Loucy (cell line): ENCODE measurements at regions not wholly inside any gene's neighbourhood (a gene's known extent, or its start where the extent isn't known, plus 50 kb on each side); places are given as distances from the start of the nearest gene placed in this dataset.

Experiments used
- H2AFZ ChIP-seq: fragments of 200-600 bp; sonication (generic); 2 replicates; pipeline ENCODE4 v1.6.0; 2016; ENCODE audit warnings: antibody characterized with exemption, mild to moderate bottlenecking, low read length, moderate library complexity
- H3F3A ChIP-seq: fragments of 200-600 bp; 2 replicates; pipeline ENCODE4 v1.6.0; 2016; ENCODE audit warnings: antibody characterized with exemption, low read depth, mild to moderate bottlenecking
- H3K27me3 ChIP-seq: fragments of 200-600 bp; sonication (generic); 2 replicates; pipeline ENCODE4 v1.6.1; 2014; ENCODE audit warnings: low read length, mild to moderate bottlenecking; ENCODE audit not compliant: insufficient read depth, poor library complexity, severe bottlenecking
- H3K36me3 ChIP-seq: fragments of 200-600 bp; sonication (generic); 2 replicates; pipeline ENCODE4 v1.6.1; 2016; ENCODE audit warnings: low read length; ENCODE audit not compliant: insufficient read depth
- H3K4me1 ChIP-seq: fragments of 200-600 bp; sonication (generic); 2 replicates; pipeline ENCODE4 v1.5.1; 2014; ENCODE audit warnings: low read length, mild to moderate bottlenecking; ENCODE audit not compliant: insufficient read depth, poor library complexity, severe bottlenecking
- H3K4me2 ChIP-seq: fragments of 200-600 bp; sonication (generic); 2 replicates; pipeline ENCODE4 v1.6.0; 2014; ENCODE audit warnings: antibody characterized with exemption, low read length, low read depth, mild to moderate bottlenecking; ENCODE audit not compliant: poor library complexity, severe bottlenecking
- H3K4me3 ChIP-seq: fragments of 200-600 bp; sonication (generic); 2 replicates; pipeline ENCODE4 v1.5.1; 2014; ENCODE audit warnings: low read length, mild to moderate bottlenecking, mixed read lengths; ENCODE audit not compliant: poor library complexity, severe bottlenecking
- H3K79me2 ChIP-seq: fragments of 200-600 bp; sonication (generic); 2 replicates; pipeline ENCODE4 v1.6.1; 2014; ENCODE audit warnings: low read length; ENCODE audit not compliant: insufficient read depth
- H3K9ac ChIP-seq: fragments of 200-600 bp; sonication (generic); 2 replicates; pipeline ENCODE4 v1.6.0; 2014; ENCODE audit warnings: mild to moderate bottlenecking, low read depth, low read length, moderate library complexity; ENCODE audit not compliant: poor library complexity, severe bottlenecking
- H3K9me2 ChIP-seq: fragments of 200-600 bp; sonication (generic); replicated peaks from 2 replicates; pipeline ENCODE4 v1.6.1; 2016; ENCODE audit warnings: low read depth, low read length, mixed read lengths
- H3K9me3 ChIP-seq: fragments of 200-600 bp; sonication (generic); 2 replicates; pipeline ENCODE4 v1.6.1; 2014; ENCODE audit warnings: mild to moderate bottlenecking, antibody characterized with exemption, low read length, low read depth; ENCODE audit not compliant: insufficient read depth
- H4K20me1 ChIP-seq: fragments of 200-600 bp; sonication (generic); 2 replicates; pipeline ENCODE4 v1.6.0; 2014; ENCODE audit warnings: antibody characterized with exemption, low read length, mild to moderate bottlenecking; ENCODE audit not compliant: insufficient read depth, poor library complexity, severe bottlenecking
- EZH2phosphoT487 ChIP-seq: fragments of 200-600 bp; IDR thresholded peaks from 2 replicates; pipeline ENCODE4 v1.6.1; 2018; ENCODE audit warnings: antibody characterized with exemption, mild to moderate bottlenecking, moderate library complexity, borderline replicate concordance
- TF ChIP-seq, protein P1 (sequence below): fragments of 200-600 bp; sonication (generic); conservative IDR thresholded peaks from 2 replicates; pipeline ENCODE4 v1.5.1; 2014; ENCODE audit warnings: mild to moderate bottlenecking, antibody characterized with exemption, low read length

DNA sequence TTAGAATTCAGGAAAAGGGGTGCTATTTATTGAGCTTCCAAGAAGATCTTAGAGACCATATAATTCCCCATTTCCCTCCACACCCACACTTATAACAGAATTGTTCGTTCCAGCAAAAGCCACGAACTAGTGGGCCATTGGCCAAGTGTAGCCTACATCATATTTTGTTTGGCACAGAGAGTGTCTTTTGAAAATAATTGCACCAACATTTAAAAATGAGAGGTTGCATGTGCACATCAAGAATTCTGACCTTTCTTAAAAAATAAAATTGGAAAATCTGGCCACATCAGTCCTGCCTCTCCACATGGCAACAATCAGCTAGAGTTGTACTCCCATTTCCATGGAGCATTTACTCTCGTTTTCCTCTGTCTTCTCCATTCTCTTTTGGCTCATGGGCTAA, 655.5 kb upstream of the FANCL start:
- Histone ChIP-seq H3F3A (no peaks in the 10 kb centered on the region), H3K9ac (no peak overlapping the region), H3K9me3 (no peaks in the 10 kb centered on the region), H3K9me2 (no peaks in the 10 kb centered on the region), H3K36me3 (no peaks in the 10 kb centered on the region), H3K4me2 (no peak overlapping the region), H3K4me1 (no peaks in the 10 kb centered on the region), H4K20me1 (no peaks in the 10 kb centered on the region), H3K27me3 (no peaks in the 10 kb centered on the region), H2AFZ (no peak overlapping the region), H3K79me2 (no peaks in the 10 kb centered on the region), H3K4me3 (no peak overlapping the region)
- no peak for TF ChIP-seq EZH2phosphoT487
- TF ChIP-seq, protein P1, sequence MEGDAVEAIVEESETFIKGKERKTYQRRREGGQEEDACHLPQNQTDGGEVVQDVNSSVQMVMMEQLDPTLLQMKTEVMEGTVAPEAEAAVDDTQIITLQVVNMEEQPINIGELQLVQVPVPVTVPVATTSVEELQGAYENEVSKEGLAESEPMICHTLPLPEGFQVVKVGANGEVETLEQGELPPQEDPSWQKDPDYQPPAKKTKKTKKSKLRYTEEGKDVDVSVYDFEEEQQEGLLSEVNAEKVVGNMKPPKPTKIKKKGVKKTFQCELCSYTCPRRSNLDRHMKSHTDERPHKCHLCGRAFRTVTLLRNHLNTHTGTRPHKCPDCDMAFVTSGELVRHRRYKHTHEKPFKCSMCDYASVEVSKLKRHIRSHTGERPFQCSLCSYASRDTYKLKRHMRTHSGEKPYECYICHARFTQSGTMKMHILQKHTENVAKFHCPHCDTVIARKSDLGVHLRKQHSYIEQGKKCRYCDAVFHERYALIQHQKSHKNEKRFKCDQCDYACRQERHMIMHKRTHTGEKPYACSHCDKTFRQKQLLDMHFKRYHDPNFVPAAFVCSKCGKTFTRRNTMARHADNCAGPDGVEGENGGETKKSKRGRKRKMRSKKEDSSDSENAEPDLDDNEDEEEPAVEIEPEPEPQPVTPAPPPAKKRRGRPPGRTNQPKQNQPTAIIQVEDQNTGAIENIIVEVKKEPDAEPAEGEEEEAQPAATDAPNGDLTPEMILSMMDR: no peak

GRCh38 chr2:58895857-58896256, 654.7 kb upstream of the FANCL start:
- no peak overlapping the region for H3K4me2 ChIP-seq
- H3K4me3 ChIP-seq: no peak overlapping the region
- H3K9me2 ChIP-seq: no peaks in the 10 kb centered on the region
- H3K79me2 ChIP-seq: no peaks in the 10 kb centered on the region
- no peaks in the 10 kb centered on the region for H3K36me3 ChIP-seq
- no peaks in the 10 kb centered on the region for H3K4me1 ChIP-seq
- H3K27me3 ChIP-seq: no peaks in the 10 kb centered on the region
- no peaks in the 10 kb centered on the region for H3K9me3 ChIP-seq
- H2AFZ ChIP-seq: no peak overlapping the region
- H4K20me1 ChIP-seq: no peaks in the 10 kb centered on the region
- no peaks in the 10 kb centered on the region for H3F3A ChIP-seq
- TF ChIP-seq, protein P1: no peak
- no peak for TF ChIP-seq EZH2phosphoT487
- H3K9ac ChIP-seq: no peak overlapping the region

DNA sequence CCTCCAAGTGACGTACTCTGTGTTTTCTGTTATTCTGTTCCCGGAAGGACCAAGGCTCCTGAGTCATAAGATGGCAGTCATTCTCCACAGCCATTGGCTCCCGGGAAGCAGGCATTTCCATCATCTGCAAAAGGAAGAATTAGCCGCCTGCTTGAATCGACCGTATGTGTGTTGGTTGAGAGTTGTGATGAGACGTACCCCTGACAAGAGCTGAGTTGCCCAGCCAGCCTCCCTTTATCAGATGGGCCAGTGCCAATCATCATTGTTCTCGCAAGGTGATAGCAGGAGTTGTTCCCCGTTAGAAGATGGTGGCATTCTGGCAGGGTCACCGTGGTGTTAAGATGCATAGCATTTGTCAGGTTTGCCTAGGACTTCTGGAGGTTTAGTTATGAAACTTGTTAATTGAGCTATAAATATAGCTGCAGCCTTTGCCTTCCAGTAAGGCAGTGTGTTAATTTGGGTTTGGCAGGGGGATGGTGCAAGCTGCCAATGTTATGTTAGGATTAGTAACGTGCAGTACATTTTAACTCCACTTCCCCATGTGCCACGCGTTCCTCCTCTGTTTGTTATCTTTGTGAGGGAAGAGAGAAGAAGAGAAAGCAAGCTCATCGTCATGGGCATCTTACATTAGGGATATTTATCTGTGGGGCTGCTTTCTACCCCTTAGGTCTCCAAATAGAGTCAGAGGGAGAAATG, 652.7 kb upstream of the FANCL start:
- H3K9ac ChIP-seq: no peak overlapping the region
- H2AFZ ChIP-seq: no peak overlapping the region
- H3K27me3 ChIP-seq: no peaks in the 10 kb centered on the region
- H3K9me2 ChIP-seq: no peaks in the 10 kb centered on the region
- H3K4me3 ChIP-seq: no peak overlapping the region
- H3K4me1 ChIP-seq: no peaks in the 10 kb centered on the region
- TF ChIP-seq EZH2phosphoT487: no peak
- TF ChIP-seq, protein P1: no peak
- H3K4me2 ChIP-seq: no peak overlapping the region
- no peaks in the 10 kb centered on the region for H4K20me1 ChIP-seq
- H3F3A ChIP-seq: no peaks in the 10 kb centered on the region
- no peaks in the 10 kb centered on the region for H3K79me2 ChIP-seq
- H3K9me3 ChIP-seq: no peaks in the 10 kb centered on the region
- no peaks in the 10 kb centered on the region for H3K36me3 ChIP-seq
